ENCODE measurements at regions not wholly inside any gene's neighbourhood (a gene's known extent, or its start where the extent isn't known, plus 50 kb on each side); places are given as distances from the start of the nearest gene placed in this dataset.
A peak's percentile ranks its signal among the peaks of the same experiment; 100 is the strongest.
"Not testable (repeated sequence)": the region's sequence is repeated elsewhere in the genome, so short reads cannot be mapped to it uniquely, and the experiment has no call there.

DNA sequence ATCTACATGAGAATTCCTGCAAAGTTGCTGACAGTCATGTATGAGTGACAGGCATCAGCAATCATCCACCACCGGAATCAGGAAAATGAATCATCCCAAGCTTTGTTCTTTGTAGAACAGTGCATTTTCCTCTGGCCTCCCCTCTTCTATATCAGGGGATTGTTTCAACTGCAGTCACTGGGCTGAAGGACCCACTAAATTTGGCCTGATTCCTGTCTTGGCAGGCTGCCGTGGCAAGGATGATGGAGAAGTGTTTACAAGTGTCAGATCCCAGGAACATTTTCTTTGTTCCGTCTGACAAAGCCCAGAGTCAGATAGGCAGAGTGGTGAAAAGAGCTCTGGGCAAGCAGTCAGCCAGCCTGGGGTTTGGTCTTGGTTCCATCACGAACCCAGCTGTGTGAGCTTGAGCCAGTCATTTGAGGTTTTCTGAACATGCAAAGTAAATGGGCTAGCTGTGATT is 175.1 kb upstream of the TSC22D2 start:
- Histone ChIP-seq H3K79me2 (no peaks in the 10 kb centered on the region), H3K4me2 (no peak overlapping the region)

DNA sequence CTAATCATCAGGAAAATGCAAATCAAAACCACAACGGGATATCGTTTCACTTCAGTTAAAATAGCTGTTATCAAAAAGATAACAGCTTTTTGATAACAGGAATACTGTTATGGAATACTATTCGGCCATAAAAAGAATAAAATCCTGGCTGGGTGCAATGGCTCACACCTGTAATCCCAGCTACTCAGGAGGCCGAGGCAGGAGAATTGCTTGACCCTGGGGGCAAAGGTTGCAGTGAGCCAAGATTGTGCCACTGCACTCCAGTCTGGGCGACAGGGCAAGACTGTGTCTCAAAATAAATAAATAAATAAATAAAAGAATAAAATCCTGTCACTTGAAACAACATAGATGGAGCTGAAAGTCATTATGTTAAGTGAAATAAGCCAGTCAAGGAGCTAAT is 178.1 kb upstream of the TSC22D2 start:
- H3K9me3 ChIP-seq (ENCODE audit: low read depth), result no peaks in the 10 kb centered on the region

More for the DNA sequence above, 175.1 kb upstream of the TSC22D2 start:
- Histone ChIP-seq H3K27me3 (no peaks in the 10 kb centered on the region), H3K9me2 (replicated peaks; ENCODE audit: insufficient read depth) (no peaks in the 10 kb centered on the region), H4K20me1 (ENCODE audit: insufficient read depth, poor library complexity, severe bottlenecking) (no peaks in the 10 kb centered on the region), H3K4me3 (no peak overlapping the region), H3K27ac (no peak overlapping the region), H3K4me1 (ENCODE audit: insufficient read depth) (peaks cover 9% of the 10 kb centered on the region), H3K36me3 (replicated peaks; ENCODE audit: insufficient read depth, low read depth) (no peaks in the 10 kb centered on the region), H2AFZ (no peak overlapping the region), H3K9me3 (ENCODE audit: low read depth) (no peaks in the 10 kb centered on the region)
- TF ChIP-seq EZH2phosphoT487 (IDR thresholded peaks at IDR 0.05; ENCODE audit: low read depth, severe bottlenecking, unreplicated experiment) (no peak), EZH2 (IDR thresholded peaks at IDR 0.05; ENCODE audit: borderline replicate concordance) (no peak)
- TF ChIP-seq, protein P1, sequence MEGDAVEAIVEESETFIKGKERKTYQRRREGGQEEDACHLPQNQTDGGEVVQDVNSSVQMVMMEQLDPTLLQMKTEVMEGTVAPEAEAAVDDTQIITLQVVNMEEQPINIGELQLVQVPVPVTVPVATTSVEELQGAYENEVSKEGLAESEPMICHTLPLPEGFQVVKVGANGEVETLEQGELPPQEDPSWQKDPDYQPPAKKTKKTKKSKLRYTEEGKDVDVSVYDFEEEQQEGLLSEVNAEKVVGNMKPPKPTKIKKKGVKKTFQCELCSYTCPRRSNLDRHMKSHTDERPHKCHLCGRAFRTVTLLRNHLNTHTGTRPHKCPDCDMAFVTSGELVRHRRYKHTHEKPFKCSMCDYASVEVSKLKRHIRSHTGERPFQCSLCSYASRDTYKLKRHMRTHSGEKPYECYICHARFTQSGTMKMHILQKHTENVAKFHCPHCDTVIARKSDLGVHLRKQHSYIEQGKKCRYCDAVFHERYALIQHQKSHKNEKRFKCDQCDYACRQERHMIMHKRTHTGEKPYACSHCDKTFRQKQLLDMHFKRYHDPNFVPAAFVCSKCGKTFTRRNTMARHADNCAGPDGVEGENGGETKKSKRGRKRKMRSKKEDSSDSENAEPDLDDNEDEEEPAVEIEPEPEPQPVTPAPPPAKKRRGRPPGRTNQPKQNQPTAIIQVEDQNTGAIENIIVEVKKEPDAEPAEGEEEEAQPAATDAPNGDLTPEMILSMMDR (IDR thresholded peaks at IDR 0.05; ENCODE audit: poor library complexity), result no peak
- WGBS (ENCODE audit: low lambda C conversion rate, missing lambda C conversion rate), result 43% methylated on average over 4 of the region's 4 CpGs
- no peak for DNase-seq (ENCODE audit: low spot score)

DNA sequence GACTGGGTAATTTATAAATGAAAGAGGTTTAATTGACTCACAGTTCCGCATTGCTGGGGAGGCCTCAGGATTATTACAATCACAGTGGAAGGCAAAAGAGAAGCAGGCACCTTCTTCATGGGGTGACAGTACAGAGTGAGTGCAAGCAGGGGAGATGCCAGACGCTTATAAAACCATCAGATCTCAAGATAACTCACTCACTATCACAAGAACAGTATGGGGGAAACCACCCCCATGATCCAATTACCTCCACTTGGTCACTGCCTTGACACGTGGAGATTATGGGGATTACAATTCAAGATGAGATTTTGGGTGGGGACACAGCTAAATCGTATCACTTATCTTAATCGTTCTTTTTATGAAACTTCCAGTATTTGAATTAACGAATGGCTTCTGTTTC is 179.5 kb upstream of the TSC22D2 start:
- not testable (repeated sequence) for H3K79me2 ChIP-seq; H3K4me1 ChIP-seq (ENCODE audit: insufficient read depth); DNase-seq (ENCODE audit: low spot score); H3K27ac ChIP-seq; H2AFZ ChIP-seq; H3K4me3 ChIP-seq; H3K9me3 ChIP-seq (ENCODE audit: low read depth); H3K27me3 ChIP-seq; H3K36me3 ChIP-seq (replicated peaks; ENCODE audit: insufficient read depth, low read depth); H3K9me2 ChIP-seq (replicated peaks; ENCODE audit: insufficient read depth); H3K4me2 ChIP-seq; H4K20me1 ChIP-seq (ENCODE audit: insufficient read depth, poor library complexity, severe bottlenecking)
- 73% methylated on average over 6 of the region's 6 CpGs for WGBS (ENCODE audit: low lambda C conversion rate, missing lambda C conversion rate)

More for the DNA sequence above, 178.1 kb upstream of the TSC22D2 start:
- H3K27me3 ChIP-seq, result no peaks in the 10 kb centered on the region
- H3K79me2 ChIP-seq, result no peaks in the 10 kb centered on the region
- no peak overlapping the region for H3K4me2 ChIP-seq
- H3K9me2 ChIP-seq (replicated peaks; ENCODE audit: insufficient read depth), result no peaks in the 10 kb centered on the region
- no peaks in the 10 kb centered on the region for H4K20me1 ChIP-seq (ENCODE audit: insufficient read depth, poor library complexity, severe bottlenecking)
- no peak overlapping the region for H3K27ac ChIP-seq
- no peaks in the 10 kb centered on the region for H3K36me3 ChIP-seq (replicated peaks; ENCODE audit: insufficient read depth, low read depth)
- no peak for DNase-seq (ENCODE audit: low spot score)
- H2AFZ ChIP-seq, result no peak overlapping the region
- TF ChIP-seq, protein P1 (IDR thresholded peaks at IDR 0.05; ENCODE audit: poor library complexity), result no peak
- no peak for TF ChIP-seq EZH2 (IDR thresholded peaks at IDR 0.05; ENCODE audit: borderline replicate concordance)
- TF ChIP-seq EZH2phosphoT487 (IDR thresholded peaks at IDR 0.05; ENCODE audit: low read depth, severe bottlenecking, unreplicated experiment), result no peak
- H3K4me1 ChIP-seq (ENCODE audit: insufficient read depth), result no peaks in the 10 kb centered on the region
- WGBS (ENCODE audit: low lambda C conversion rate, missing lambda C conversion rate), result 83% methylated on average over 5 of the region's 5 CpGs
- H3K4me3 ChIP-seq, result no peak overlapping the region

GRCh38 chr3:150227839-150228238 is 180.3 kb upstream of the TSC22D2 start:
- Histone ChIP-seq H3K4me3 (no peak overlapping the region), H3K79me2 (no peaks in the 10 kb centered on the region), H3K4me1 (ENCODE audit: insufficient read depth) (no peaks in the 10 kb centered on the region), H3K27ac (no peak overlapping the region), H2AFZ (no peak overlapping the region), H3K36me3 (replicated peaks; ENCODE audit: insufficient read depth, low read depth) (no peaks in the 10 kb centered on the region), H3K9me3 (ENCODE audit: low read depth) (no peaks in the 10 kb centered on the region), H3K27me3 (no peaks in the 10 kb centered on the region), H3K9me2 (replicated peaks; ENCODE audit: insufficient read depth) (no peaks in the 10 kb centered on the region), H3K4me2 (no peak overlapping the region), H4K20me1 (ENCODE audit: insufficient read depth, poor library complexity, severe bottlenecking) (no peaks in the 10 kb centered on the region)
- TF ChIP-seq, protein P1 (IDR thresholded peaks at IDR 0.05; ENCODE audit: poor library complexity), result peak; percentile 78
- TF ChIP-seq EZH2 (IDR thresholded peaks at IDR 0.05; ENCODE audit: borderline replicate concordance), result no peak
- 30% methylated on average over 5 of the region's 5 CpGs for WGBS (ENCODE audit: low lambda C conversion rate, missing lambda C conversion rate)
- peak; percentile 88 for DNase-seq (ENCODE audit: low spot score)

Measured in hepatocyte (in vitro differentiated cells).